ENCODE measurements at regions not wholly inside any gene's neighbourhood (a gene's known extent, or its start where the extent isn't known, plus 50 kb on each side); places are given as distances from the start of the nearest gene placed in this dataset.

- no peak for TF ChIP-seq CTCF (IDR thresholded peaks at IDR 0.05)
- no peak for TF ChIP-seq ZFX (IDR thresholded peaks at IDR 0.05; ENCODE audit: borderline replicate concordance)
Measured at GRCh38 chr1:196136396-196136795, 471.8 kb downstream of the KCNT2 start.

All from 22Rv1 (cell line).